ENCODE measurements at regions not wholly inside any gene's neighbourhood (a gene's known extent, or its start where the extent isn't known, plus 50 kb on each side); places are given as distances from the start of the nearest gene placed in this dataset.

- Histone ChIP-seq H3K4me3 (no peak overlapping the region), H3K79me2 (ENCODE audit: control insufficient read depth, insufficient read depth, low read length) (no peaks in the 10 kb centered on the region), H4K20me1 (ENCODE audit: control insufficient read depth, insufficient read depth) (no peaks in the 10 kb centered on the region), H3K9me3 (replicated peaks; ENCODE audit: control insufficient read depth, insufficient read depth, low read length) (no peaks in the 10 kb centered on the region), H3K27ac (ENCODE audit: control insufficient read depth, insufficient read depth) (no peak overlapping the region), H2AFZ (ENCODE audit: control insufficient read depth, low read depth, low read length) (no peak overlapping the region), H3K4me2 (ENCODE audit: control insufficient read depth, insufficient read depth) (no peak overlapping the region), H3K9ac (ENCODE audit: control insufficient read depth, insufficient read depth, low read length) (no peak overlapping the region), H3K4me1 (ENCODE audit: control insufficient read depth, insufficient read depth, low read length) (no peaks in the 10 kb centered on the region), H3K27me3 (replicated peaks in 1 of 2; ENCODE audit: control insufficient read depth in 2 of 2, insufficient read depth in 2 of 2, low read length in 1 of 2) (no peaks in the 10 kb centered on the region), H3K36me3 (ENCODE audit: control insufficient read depth in 2 of 2, insufficient read depth in 2 of 2, low read length in 1 of 2) (no peaks in the 10 kb centered on the region)
- CTCF ChIA-PET: no interaction called here
- intact Hi-C loops (cut with micrococcal nuclease; ENCODE audit: unreplicated experiment) (no loop called here), in situ Hi-C loops (cut with MboI) (no loop called here)
- 0% methylated on average over 1 of the region's 1 CpG for WGBS (ENCODE audit: insufficient coverage, insufficient replicate concordance, low lambda C conversion rate, missing lambda C conversion rate)
- DNase-seq (ENCODE audit: low read depth, low spot score) (no peak), FAIRE-seq (no peak), ATAC-seq (no peak)
- RAD21 ChIA-PET (ENCODE audit: unreplicated experiment): no interaction called here
- BruUV-seq (replicated peaks): no TSS peak
- SMC1A ChIA-PET (ENCODE audit: uncharacterized antibody, unreplicated experiment): no interaction called here
- POLR2A ChIA-PET: no interaction called here
- TF ChIP-seq SKIL (IDR thresholded peaks at IDR 0.05; ENCODE audit: low read depth, poor library complexity, severe bottlenecking) (no peak), MXI1 (IDR thresholded peaks at IDR 0.05; ENCODE audit: low read depth, low read length) (no peak), HCFC1 (IDR thresholded peaks at IDR 0.05; ENCODE audit: low read length) (no peak), JUNB (IDR thresholded peaks at IDR 0.05) (no peak), STAT1 (conservative IDR thresholded peaks at IDR 0.05) (no peak), FOS (IDR thresholded peaks at IDR 0.05; ENCODE audit: borderline replicate concordance, extremely low read depth, insufficient read length) (no peak), HDAC2 (IDR thresholded peaks at IDR 0.05) (no peak), ZNF592 (IDR thresholded peaks at IDR 0.05) (no peak), ZBED1 (IDR thresholded peaks at IDR 0.05; ENCODE audit: borderline replicate concordance) (no peak), SUPT20H (IDR thresholded peaks at IDR 0.05; ENCODE audit: borderline replicate concordance, control insufficient read depth, low read depth, low read length) (no peak), FOXM1 (IDR thresholded peaks at IDR 0.05; ENCODE audit: low read depth, low read length) (no peak), KAT2A (conservative IDR thresholded peaks at IDR 0.05; ENCODE audit: control insufficient read depth, low read depth, low read length) (no peak), RAD51 (IDR thresholded peaks at IDR 0.05) (no peak), ZZZ3 (IDR thresholded peaks at IDR 0.05; ENCODE audit: control insufficient read depth, insufficient read length, low read depth) (no peak), DPF2 (IDR thresholded peaks at IDR 0.05) (no peak), USF1 (IDR thresholded peaks at IDR 0.05; ENCODE audit: borderline replicate concordance, extremely low read length, insufficient read depth, low read depth, low read length) (no peak)
- TF ChIP-seq, protein P1, sequence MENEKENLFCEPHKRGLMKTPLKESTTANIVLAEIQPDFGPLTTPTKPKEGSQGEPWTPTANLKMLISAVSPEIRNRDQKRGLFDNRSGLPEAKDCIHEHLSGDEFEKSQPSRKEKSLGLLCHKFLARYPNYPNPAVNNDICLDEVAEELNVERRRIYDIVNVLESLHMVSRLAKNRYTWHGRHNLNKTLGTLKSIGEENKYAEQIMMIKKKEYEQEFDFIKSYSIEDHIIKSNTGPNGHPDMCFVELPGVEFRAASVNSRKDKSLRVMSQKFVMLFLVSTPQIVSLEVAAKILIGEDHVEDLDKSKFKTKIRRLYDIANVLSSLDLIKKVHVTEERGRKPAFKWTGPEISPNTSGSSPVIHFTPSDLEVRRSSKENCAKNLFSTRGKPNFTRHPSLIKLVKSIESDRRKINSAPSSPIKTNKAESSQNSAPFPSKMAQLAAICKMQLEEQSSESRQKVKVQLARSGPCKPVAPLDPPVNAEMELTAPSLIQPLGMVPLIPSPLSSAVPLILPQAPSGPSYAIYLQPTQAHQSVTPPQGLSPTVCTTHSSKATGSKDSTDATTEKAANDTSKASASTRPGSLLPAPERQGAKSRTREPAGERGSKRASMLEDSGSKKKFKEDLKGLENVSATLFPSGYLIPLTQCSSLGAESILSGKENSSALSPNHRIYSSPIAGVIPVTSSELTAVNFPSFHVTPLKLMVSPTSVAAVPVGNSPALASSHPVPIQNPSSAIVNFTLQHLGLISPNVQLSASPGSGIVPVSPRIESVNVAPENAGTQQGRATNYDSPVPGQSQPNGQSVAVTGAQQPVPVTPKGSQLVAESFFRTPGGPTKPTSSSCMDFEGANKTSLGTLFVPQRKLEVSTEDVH (IDR thresholded peaks at IDR 0.05; ENCODE audit: low read depth, partially characterized antibody): no peak
Observed at GRCh38 chr10:111425459-111425858, 348.6 kb downstream of the ADRA2A start.
